Glutamatergic neuron (in vitro differentiated cells): ENCODE measurements at regions not wholly inside any gene's neighbourhood (a gene's known extent, or its start where the extent isn't known, plus 50 kb on each side); places are given as distances from the start of the nearest gene placed in this dataset.

ENCODE experiments used
- DNase-seq: peaks from one replicate; pipeline ENCODE4 v3.0.0; 2022
- H3K27ac Mint-ChIP-seq: one replicate; pipeline ENCODE4 v1.8.0; 2020; ENCODE audit warnings: mild to moderate bottlenecking, mixed read lengths, inconsistent platforms; ENCODE audit not compliant: unreplicated experiment
- H3K27me3 Mint-ChIP-seq: one replicate; pipeline ENCODE4 v1.8.0; 2020; ENCODE audit warnings: mild to moderate bottlenecking, moderate library complexity, mixed read lengths, inconsistent platforms; ENCODE audit not compliant: unreplicated experiment
- H3K36me3 Mint-ChIP-seq: one replicate; pipeline ENCODE4 v1.8.0; 2020; ENCODE audit warnings: mild to moderate bottlenecking, mixed read lengths, inconsistent platforms; ENCODE audit not compliant: unreplicated experiment
- H3K4me1 Mint-ChIP-seq: one replicate; pipeline ENCODE4 v1.8.0; 2020; ENCODE audit warnings: mild to moderate bottlenecking, low read depth, mixed read lengths, inconsistent platforms; ENCODE audit not compliant: unreplicated experiment
- H3K4me3 Mint-ChIP-seq: one replicate; pipeline ENCODE4 v1.8.0; 2020; ENCODE audit warnings: mild to moderate bottlenecking, mixed read lengths, inconsistent platforms; ENCODE audit not compliant: unreplicated experiment
- H3K9me3 Mint-ChIP-seq: one replicate; pipeline ENCODE4 v1.8.0; 2020; ENCODE audit warnings: mild to moderate bottlenecking, moderate library complexity, mixed read lengths, inconsistent platforms; ENCODE audit not compliant: unreplicated experiment
- CTCF ChIP-seq: fragments of 200-600 bp; sonication (generic); IDR thresholded peaks from one replicate; pipeline ENCODE4 v1.5.0; 2021; ENCODE audit not compliant: partially characterized antibody, unreplicated experiment

- H3K36me3 Mint-ChIP-seq, result no peaks in the 10 kb centered on the region
- H3K27ac Mint-ChIP-seq, result no peak overlapping the region
- no peak overlapping the region for H3K4me3 Mint-ChIP-seq
- no peaks in the 10 kb centered on the region for H3K27me3 Mint-ChIP-seq
- H3K4me1 Mint-ChIP-seq, result peaks cover 29% of the 10 kb centered on the region
- no peak for DNase-seq
- TF ChIP-seq CTCF, result no peak
- H3K9me3 Mint-ChIP-seq, result peaks cover 2% of the 10 kb centered on the region
These were observed 379.8 kb downstream of the SIPA1L2 start for GRCh38 chr1:232249861-232250777.

GRCh38 chr1:232249339-232249738 is 380.6 kb downstream of the SIPA1L2 start:
- Mint-ChIP-seq H3K4me1 (peaks cover 29% of the 10 kb centered on the region), H3K36me3 (no peaks in the 10 kb centered on the region), H3K27ac (no peak overlapping the region), H3K4me3 (no peak overlapping the region), H3K9me3 (peaks cover 2% of the 10 kb centered on the region), H3K27me3 (no peaks in the 10 kb centered on the region)
- TF ChIP-seq CTCF, result no peak
- DNase-seq, result no peak

GRCh38 chr1:232248276-232248820 is 381.6 kb downstream of the SIPA1L2 start:
- H3K27me3 Mint-ChIP-seq, result no peaks in the 10 kb centered on the region
- TF ChIP-seq CTCF, result no peak
- no peak overlapping the region for H3K27ac Mint-ChIP-seq
- H3K36me3 Mint-ChIP-seq, result no peaks in the 10 kb centered on the region
- H3K4me1 Mint-ChIP-seq, result peaks cover 29% of the 10 kb centered on the region
- peaks cover 2% of the 10 kb centered on the region for H3K9me3 Mint-ChIP-seq
- no peak for DNase-seq
- H3K4me3 Mint-ChIP-seq, result no peak overlapping the region

- H3K4me1 Mint-ChIP-seq, result peaks cover 26% of the 10 kb centered on the region
- no peak for TF ChIP-seq CTCF
- no peak for DNase-seq
- no peak overlapping the region for H3K4me3 Mint-ChIP-seq
- H3K36me3 Mint-ChIP-seq, result no peaks in the 10 kb centered on the region
- no peaks in the 10 kb centered on the region for H3K9me3 Mint-ChIP-seq
- no peak overlapping the region for H3K27ac Mint-ChIP-seq
- H3K27me3 Mint-ChIP-seq, result no peaks in the 10 kb centered on the region
These were observed 382.3 kb downstream of the SIPA1L2 start for GRCh38 chr1:232247669-232248068.

- no peak for DNase-seq
- Mint-ChIP-seq H3K36me3 (no peaks in the 10 kb centered on the region), H3K27ac (no peak overlapping the region), H3K4me1 (peaks cover 21% of the 10 kb centered on the region), H3K9me3 (no peaks in the 10 kb centered on the region), H3K4me3 (no peak overlapping the region), H3K27me3 (peaks cover 2% of the 10 kb centered on the region)
- no peak for TF ChIP-seq CTCF
These were observed 385.5 kb downstream of the SIPA1L2 start for GRCh38 chr1:232244426-232244825.
